Liver (tissue), 3 donors: ENCODE measurements at regions not wholly inside any gene's neighbourhood (a gene's known extent, or its start where the extent isn't known, plus 50 kb on each side); places are given as distances from the start of the nearest gene placed in this dataset.

Source experiments
- CTCF ChIP-seq: fragments of 150-350 bp; IDR thresholded peaks from 2 replicates; pipeline ENCODE4 v1.5.1; 2017; ENCODE audit warnings: improper control_type of control experiment, low read depth, low read length; ENCODE audit not compliant: missing input control
- EGR1 ChIP-seq, 2 donors: IDR thresholded peaks; 2 replicates each; pipeline ENCODE4 v1.6.1; 2016 to 2018; ENCODE audit warnings: antibody characterized with exemption in 2 of 2, low read depth in 2 of 2
- FOXA2 ChIP-seq: IDR thresholded peaks from 2 replicates; pipeline ENCODE4 v1.6.1; 2016; ENCODE audit warnings: antibody characterized with exemption
- HNF4A ChIP-seq, 2 donors: conservative IDR thresholded peaks; 2 replicates each; pipeline ENCODE4 v1.6.1; 2016; ENCODE audit warnings: antibody characterized with exemption in 2 of 2, mild to moderate bottlenecking in 2 of 2
- HNF4G ChIP-seq: IDR thresholded peaks from 2 replicates; pipeline ENCODE4 v1.6.1; 2016; ENCODE audit warnings: antibody characterized with exemption
- JUND ChIP-seq, 2 donors: IDR thresholded peaks; 2 replicates each; pipeline ENCODE4 v1.6.1; 2016; ENCODE audit warnings: antibody characterized with exemption in 2 of 2
- MAX ChIP-seq: IDR thresholded peaks from 2 replicates; pipeline ENCODE4 v1.6.1; 2016; ENCODE audit warnings: antibody characterized with exemption
- RAD21 ChIP-seq, 2 donors: IDR thresholded peaks; 2 replicates each; pipeline ENCODE4 v1.6.1; 2016; ENCODE audit warnings: antibody characterized with exemption in 2 of 2, mild to moderate bottlenecking in 2 of 2
- TAF1 ChIP-seq: conservative IDR thresholded peaks from 2 replicates; pipeline ENCODE4 v1.6.1; 2016; ENCODE audit warnings: antibody characterized with exemption, mild to moderate bottlenecking
- donor health status: healthy.
- donor health status: healthy.

- TF ChIP-seq CTCF (no peak), JUND (IDR thresholded peaks at IDR 0.05) (no peak), EGR1 (IDR thresholded peaks at IDR 0.05; ENCODE audit: low read depth in 2 of 2) (no peak), TAF1 (no peak), RAD21 (IDR thresholded peaks at IDR 0.05) (no peak), HNF4A (conservative IDR thresholded peaks at IDR 0.05) (no peak), FOXA2 (no peak), HNF4G (no peak), MAX (no peak)
These were observed 199.1 kb downstream of the INSC start for GRCh38 chr11:15313862-15314261.
